K562 (cell line): ENCODE measurements at regions not wholly inside any gene's neighbourhood (a gene's known extent, or its start where the extent isn't known, plus 50 kb on each side); places are given as distances from the start of the nearest gene placed in this dataset.
A peak's percentile ranks its signal among the peaks of the same experiment; 100 is the strongest.
"Not testable (repeated sequence)": the region's sequence is repeated elsewhere in the genome, so short reads cannot be mapped to it uniquely, and the experiment has no call there.

Experiments used
- ATAC-seq: fragments of 200-7000 bp; cut with Tn5 transposase; 3 replicates; pipeline ENCODE4 v1.9.1; 2020; ENCODE audit warnings: moderate library complexity
- BruUV-seq: library from RNA; stranded (reverse); fragments of 400-500 nt; replicated peaks from 2 replicates; lab custom pipeline; 2021; lab: Mats Ljungman, UMichigan
- CTCF ChIA-PET: fragments of 300-600 bp; formaldehyde crosslinking; extraction: SDS; loops from one replicate; lab custom pipeline; 2021; ENCODE audit warnings: low intra/inter-chr PET ratio; lab: Yijun Ruan, JAX
- POLR2A ChIA-PET: fragments of 300-600, 350-650 bp; sonication (Branson Sonifier 250); formaldehyde crosslinking; extraction: SDS; loops from one replicate; lab custom pipeline; 2021; ENCODE audit warnings: antibody characterized with exemption, inconsistent platforms; lab: Yijun Ruan, JAX
- DNase-seq, 4 experiments: peaks; one replicate each; pipeline versions ENCODE4 v3.0.0 to v3.0.0-alpha.2; 2011 to 2018; ENCODE audit warnings: low spot score in 3 of 4, mixed read lengths in 3 of 4; ENCODE audit errors: extremely low read depth in 1 of 4
- FAIRE-seq: peaks from 2 replicates; lab custom pipeline; 2011; peaks lifted over from hg19 to GRCh38; lab: Jason Lieb, UNC
- H2AFZ ChIP-seq: 2 replicates; pipeline ENCODE4 v1.6.0; 2011; ENCODE audit warnings: low read depth, low read length, control low read depth, inconsistent platforms
- H3K27ac ChIP-seq: fragments of 200-600 bp; 3 replicates; pipeline ENCODE4 v1.8.0; 2011; ENCODE audit warnings: low read depth, mild to moderate bottlenecking, control low read depth, inconsistent platforms, low read length, moderate library complexity, mixed read lengths; ENCODE audit errors: extremely low read depth
- H3K27me3 ChIP-seq, 2 experiments: fragments of 300-600 bp in 1 of 2; 2 replicates in 1 of 2; 3 replicates in 1 of 2; pipeline versions ENCODE4 v1.6.0 to v1.8.0; 2011; ENCODE audit warnings: inconsistent platforms in 2 of 2, low read length in 2 of 2, mild to moderate bottlenecking in 1 of 2, mixed read lengths in 1 of 2, moderate library complexity in 1 of 2; ENCODE audit not compliant: control insufficient read depth in 2 of 2, insufficient read depth in 2 of 2
- H3K36me3 ChIP-seq: fragments of 300-600 bp; 3 replicates; pipeline ENCODE4 v1.8.0; 2011; ENCODE audit warnings: mild to moderate bottlenecking, low read length, inconsistent platforms; ENCODE audit not compliant: control insufficient read depth, insufficient read depth
- H3K4me1 ChIP-seq, 2 experiments: fragments of 200-600 bp in 1 of 2; replicated peaks in 1 of 2; 2 replicates in 1 of 2; 3 replicates in 1 of 2; pipeline versions ENCODE4 v1.5.1 to v1.8.0; 2011; ENCODE audit warnings: inconsistent platforms in 2 of 2, low read length in 2 of 2, mild to moderate bottlenecking in 1 of 2, mixed read lengths in 1 of 2, moderate library complexity in 1 of 2; ENCODE audit not compliant: control insufficient read depth in 2 of 2, insufficient read depth in 2 of 2
- H3K4me2 ChIP-seq: 2 replicates; pipeline ENCODE4 v1.6.1; 2011; ENCODE audit warnings: low read length, control low read depth, inconsistent platforms, mixed read lengths; ENCODE audit not compliant: insufficient read depth
- H3K4me3 ChIP-seq: fragments of 200-600 bp; sonication (generic), shearing (Covaris generic); 2 replicates; pipeline ENCODE4 v1.5.1; 2016; ENCODE audit warnings: control low read depth, inconsistent platforms
- H3K79me2 ChIP-seq: fragments of 200-600 bp; 3 replicates; pipeline ENCODE4 v1.8.0; 2011; ENCODE audit warnings: low read length, inconsistent platforms; ENCODE audit not compliant: control insufficient read depth, insufficient read depth
- H3K9ac ChIP-seq, 2 experiments: 2 replicates each; pipeline versions ENCODE4 v1.6.0 to v1.6.1; 2011; ENCODE audit warnings: low read depth in 2 of 2, low read length in 2 of 2, control low read depth in 1 of 2, inconsistent platforms in 1 of 2, mild to moderate bottlenecking in 1 of 2, mixed read lengths in 1 of 2; ENCODE audit not compliant: insufficient read depth in 1 of 2
- H3K9me1 ChIP-seq: one replicate; pipeline ENCODE4 v1.6.0; 2011; ENCODE audit warnings: inconsistent platforms, mild to moderate bottlenecking, low read length, moderate library complexity; ENCODE audit not compliant: control insufficient read depth, insufficient read depth
- H3K9me3 ChIP-seq: replicated peaks from 2 replicates; pipeline ENCODE4 v1.5.1; 2011; ENCODE audit warnings: low read depth, low read length, inconsistent platforms; ENCODE audit not compliant: control insufficient read depth, insufficient read depth
- H4K20me1 ChIP-seq: replicated peaks from 2 replicates; pipeline ENCODE4 v1.6.1; 2011; ENCODE audit warnings: low read length, inconsistent platforms, mixed read lengths; ENCODE audit not compliant: control insufficient read depth, insufficient read depth
- ZNF134 ChIP-seq: fragments of 250-450 bp; sonication (Bioruptor Pico); conservative IDR thresholded peaks from 2 replicates; pipeline ENCODE4 v1.4.0; 2020
- ZNF644 ChIP-seq: fragments of 200-800 bp; sonication (Bioruptor generic); IDR thresholded peaks from 2 replicates; pipeline ENCODE4 v1.6.1; 2016; ENCODE audit warnings: low read depth, missing genetic modification characterization, missing compliant biosample characterization
- ZNF717 ChIP-seq: fragments of 250-450 bp; sonication (Bioruptor Pico); IDR thresholded peaks from 2 replicates; pipeline ENCODE4 v1.5.0; 2021
- WGBS: fragments of 100-300 bp; shearing (Covaris generic); methylation state at CpG from one replicate; pipeline ENCODE4 v1.1.6; 2016; ENCODE audit warnings: low coverage, mixed read lengths; ENCODE audit not compliant: insufficient coverage; ENCODE audit errors: missing lambda C conversion rate; 5-methylcytosine and 5-hydroxymethylcytosine counted together
- in situ Hi-C: fragments of 300-500 bp; cut with MboI; formaldehyde crosslinking; loops from 4 replicates; pipeline ENCODE4 v1.15.0; 2018; ENCODE audit warnings: inconsistent platforms, mixed read lengths
- intact Hi-C: fragments of 100-400 bp; cut with micrococcal nuclease; formaldehyde crosslinking; loops from 2 replicates; pipeline ENCODE4 v1.14.2; 2022
- TF ChIP-seq, protein P1 (sequence below): fragments of 250-450 bp; sonication (Bioruptor Pico); IDR thresholded peaks from 2 replicates; pipeline ENCODE4 v1.9.0; 2021; ENCODE audit warnings: mild to moderate bottlenecking

- POLR2A ChIA-PET: no interaction called here
- intact Hi-C loops: no loop called here
These were observed 118.4 kb downstream of the RPLP1 start for GRCh38 chr15:69570997-69571396.

DNA sequence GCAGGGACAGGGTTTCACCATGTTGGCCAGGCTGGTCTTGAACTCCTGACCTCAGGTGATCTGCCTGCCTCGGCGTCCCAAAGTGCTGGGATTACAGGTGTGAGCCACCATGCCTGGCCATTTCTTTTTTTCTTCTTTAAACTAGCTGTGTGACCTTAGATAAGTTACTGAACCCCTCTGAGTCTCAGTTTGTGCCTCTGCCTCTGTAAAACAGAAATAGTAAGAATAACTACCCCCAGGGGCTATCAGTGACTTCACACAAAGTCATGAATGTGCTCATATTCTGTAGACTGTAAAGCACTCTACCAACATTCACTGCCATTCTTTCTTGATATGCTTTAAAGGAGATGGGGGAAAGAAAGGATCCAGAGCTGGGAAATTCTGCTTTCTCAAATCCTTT lies 120.7 kb downstream of the RPLP1 start:
- H3K4me2 ChIP-seq, H3K4me1 ChIP-seq, ATAC-seq, CTCF ChIA-PET, H3K9ac ChIP-seq, DNase-seq, H2AFZ ChIP-seq, H3K4me3 ChIP-seq, H3K9me1 ChIP-seq, intact Hi-C loops, H3K27ac ChIP-seq, FAIRE-seq, in situ Hi-C loops, H4K20me1 ChIP-seq, H3K36me3 ChIP-seq, BruUV-seq, H3K79me2 ChIP-seq, H3K9me3 ChIP-seq: not testable (repeated sequence)
- 0% methylated on average over 2 of the region's 2 CpGs for WGBS
- POLR2A ChIA-PET: interaction anchor here (0.6 kb wide), 1 partner anchor 41 kb away, joined by 3 read pairs; no protein-coding TSS in a partner anchor
- H3K27me3 ChIP-seq: peaks cover 5 to 26% of the 10 kb centered on the region in 2 experiments

More at GRCh38 chr15:69570997-69571396, 118.4 kb downstream of the RPLP1 start:
- FAIRE-seq (no peak), DNase-seq (no peak), ATAC-seq (no peak)
- H2AFZ ChIP-seq: no peak overlapping the region
- CTCF ChIA-PET: no interaction called here
- no peaks in the 10 kb centered on the region for H3K36me3 ChIP-seq
- WGBS: 2% methylated on average over 5 of the region's 5 CpGs
- no peaks in the 10 kb centered on the region; the same call in 1 of the 2 replicates for H4K20me1 ChIP-seq
- no peak overlapping the region for H3K27ac ChIP-seq
- H3K4me2 ChIP-seq: no peak overlapping the region
- no peaks in the 10 kb centered on the region for H3K9me3 ChIP-seq
- H3K4me3 ChIP-seq: no peak overlapping the region
- no TSS peak for BruUV-seq
- H3K27me3 ChIP-seq: peaks cover 0 to 12% of the 10 kb centered on the region in 2 experiments; a peak in 1 of 5 replicates
- no peaks in the 10 kb centered on the region for H3K9me1 ChIP-seq
- H3K79me2 ChIP-seq: no peaks in the 10 kb centered on the region
- TF ChIP-seq, protein P1, sequence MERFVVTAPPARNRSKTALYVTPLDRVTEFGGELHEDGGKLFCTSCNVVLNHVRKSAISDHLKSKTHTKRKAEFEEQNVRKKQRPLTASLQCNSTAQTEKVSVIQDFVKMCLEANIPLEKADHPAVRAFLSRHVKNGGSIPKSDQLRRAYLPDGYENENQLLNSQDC: no peak
- TF ChIP-seq ZNF134 (CRISPR knock-in tag) (peak; percentile 93), ZNF644 (no peak), ZNF717 (CRISPR knock-in tag) (no peak)
- in situ Hi-C loops: no loop called here
- H3K9ac ChIP-seq: no peak overlapping the region
- H3K4me1 ChIP-seq: 0 out of 5 replicates have a peak, but pooled peaks cover 0 to 3% of the 10 kb centered on the region in 2 experiments
